Activated T-cell treated with anti-CD3 and anti-CD28 coated beads for 48 hours (primary cell): ENCODE measurements at regions not wholly inside any gene's neighbourhood (a gene's known extent, or its start where the extent isn't known, plus 50 kb on each side); places are given as distances from the start of the nearest gene placed in this dataset.
"Not testable (repeated sequence)": the region's sequence is repeated elsewhere in the genome, so short reads cannot be mapped to it uniquely, and the experiment has no call there.

Experiments
- DNase-seq: peaks from one replicate; pipeline ENCODE4 v3.0.0-alpha.2; 2020; ENCODE audit warnings: low read depth

DNA sequence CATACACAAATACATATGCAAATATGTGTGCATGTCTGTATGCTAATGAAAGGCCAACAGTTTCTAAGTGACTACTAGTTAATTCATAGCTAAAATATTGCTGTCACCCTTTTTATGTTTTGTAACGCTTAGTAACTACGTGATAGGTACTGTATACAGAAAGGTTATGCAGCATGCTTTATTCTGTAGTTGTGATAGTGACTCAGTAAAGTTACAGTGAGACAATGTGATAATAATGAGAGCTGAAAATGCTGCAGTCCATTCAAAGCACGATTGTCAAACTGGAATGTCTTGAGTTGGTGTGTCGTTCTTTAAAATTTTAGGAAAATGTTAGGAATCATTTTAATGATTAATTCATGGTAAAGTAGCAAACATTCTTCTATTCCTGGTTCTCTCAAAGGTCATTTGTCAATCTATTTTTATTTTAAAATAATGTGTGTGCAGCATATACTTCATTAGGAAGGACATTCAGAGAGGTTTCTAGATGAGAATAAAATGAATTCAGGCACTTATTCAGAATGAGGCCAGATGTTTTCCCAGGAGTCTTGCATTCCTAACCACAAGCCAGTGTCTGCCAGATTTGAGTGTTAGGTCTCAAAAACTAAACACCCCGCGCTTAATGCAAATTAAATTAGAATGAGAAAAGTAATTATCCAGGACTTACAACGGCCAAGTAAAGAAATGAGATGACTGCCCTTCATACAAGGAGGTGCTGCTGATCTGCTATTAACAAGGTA, 408.8 kb upstream of the FZD8 start:
- no peak for DNase-seq

DNA sequence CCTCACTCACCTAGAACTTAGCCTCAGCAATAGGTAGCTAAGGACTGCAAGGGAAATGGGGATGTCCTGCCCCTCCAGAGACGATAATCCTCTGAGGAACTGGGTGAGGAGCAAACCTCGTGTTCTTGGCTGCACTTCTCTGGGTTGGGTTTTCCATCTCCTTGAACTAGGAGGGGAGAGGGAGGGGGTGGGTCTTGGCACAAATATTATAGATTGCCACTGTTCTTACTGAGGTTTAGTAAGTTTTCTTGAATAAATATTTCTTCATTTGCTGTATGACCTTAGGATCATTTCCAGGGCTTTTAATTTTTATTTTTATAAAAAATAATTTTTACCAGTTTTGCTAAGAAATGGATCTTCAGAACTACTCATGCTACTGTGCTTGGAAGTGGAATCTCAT, 406.7 kb upstream of the FZD8 start:
- DNase-seq = no peak

DNA sequence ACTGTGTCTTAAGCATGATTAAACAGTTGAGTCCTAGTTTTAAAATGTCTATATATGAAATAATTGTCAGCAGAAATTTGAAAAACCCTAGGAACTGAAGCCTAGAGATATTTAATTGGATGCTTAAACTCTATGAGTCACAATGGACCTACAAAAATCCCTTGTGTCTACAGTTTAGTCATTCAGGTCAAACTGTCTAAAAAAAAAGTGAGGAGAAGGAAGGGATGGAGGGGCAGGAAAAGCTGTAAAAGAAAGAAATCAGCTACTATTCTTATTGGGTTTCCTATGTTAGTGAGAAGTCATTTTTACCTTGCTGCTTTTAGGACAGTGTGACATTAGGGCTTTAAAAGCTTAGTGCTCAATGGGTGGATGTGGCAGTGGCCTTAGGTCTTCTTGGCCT, 406.1 kb upstream of the FZD8 start:
- no peak for DNase-seq

DNA sequence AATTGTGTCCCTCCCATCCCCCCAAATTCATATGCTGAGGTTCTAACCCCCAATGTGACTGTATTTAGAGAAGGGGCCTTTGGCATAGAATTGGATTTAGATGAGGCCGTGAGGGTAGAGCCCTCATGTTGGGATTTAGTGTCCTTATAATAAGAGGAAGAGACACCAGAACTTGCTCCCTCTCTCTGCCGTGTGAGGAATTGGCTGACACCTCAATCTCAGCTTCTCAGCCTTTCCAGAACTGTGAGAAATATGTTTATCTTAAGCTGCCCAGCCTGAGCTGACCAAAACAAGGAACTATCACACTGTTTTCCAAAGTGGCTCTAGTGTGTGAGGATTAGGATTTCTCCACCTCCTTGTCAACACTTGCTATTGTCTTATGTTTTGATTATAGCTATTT, 400.0 kb upstream of the FZD8 start:
- DNase-seq = no peak

DNA sequence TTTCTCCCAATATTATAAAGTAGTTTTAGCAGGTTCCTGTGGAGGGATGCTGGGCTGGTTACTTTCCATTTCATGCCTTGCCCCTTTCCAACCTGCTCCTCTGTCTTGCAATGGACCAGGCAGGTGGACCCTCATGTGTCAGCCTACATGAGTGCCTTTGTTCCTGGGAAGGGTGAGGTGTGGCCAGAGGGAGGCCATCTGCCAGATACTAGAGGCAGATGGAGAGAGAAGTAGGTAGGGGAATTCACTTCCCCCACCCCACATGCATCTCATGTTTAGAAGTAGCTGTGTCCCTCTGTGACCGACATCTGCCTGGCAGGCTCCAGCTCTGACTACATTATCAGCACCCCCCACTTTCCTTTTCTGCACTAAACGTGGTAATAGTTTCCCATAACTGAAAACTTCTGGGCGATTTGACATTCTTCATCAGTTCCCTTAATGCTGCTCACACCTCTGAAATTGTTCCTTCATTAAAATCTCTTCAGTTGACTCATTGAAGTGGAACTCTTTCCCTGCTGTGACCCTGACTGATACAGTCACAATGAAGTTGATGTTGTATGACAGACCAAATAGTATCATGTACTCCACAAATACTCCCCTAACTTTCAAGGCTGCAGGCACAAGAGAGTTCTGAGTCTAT, 396.3 kb upstream of the FZD8 start:
- DNase-seq = no peak

DNA sequence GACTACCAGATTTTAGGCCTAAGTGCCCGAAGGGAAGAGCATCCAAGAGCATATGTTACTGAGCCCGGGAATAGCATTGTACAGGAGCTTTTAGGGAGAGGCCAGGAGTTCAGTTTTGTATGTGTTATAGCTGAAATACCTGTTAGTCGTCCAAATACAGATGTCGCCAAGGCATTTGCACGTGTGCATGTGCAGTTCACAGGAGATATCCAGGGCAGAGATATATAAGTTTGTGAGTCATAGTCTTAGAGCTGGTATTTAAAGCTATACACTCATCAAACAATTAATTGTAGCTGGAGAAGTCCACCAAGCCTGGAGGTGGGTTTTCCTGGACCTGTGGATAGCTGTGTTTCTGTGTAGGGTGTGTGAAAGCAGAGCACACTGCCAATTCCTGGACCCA, 394.0 kb upstream of the FZD8 start:
- no peak for DNase-seq

DNA sequence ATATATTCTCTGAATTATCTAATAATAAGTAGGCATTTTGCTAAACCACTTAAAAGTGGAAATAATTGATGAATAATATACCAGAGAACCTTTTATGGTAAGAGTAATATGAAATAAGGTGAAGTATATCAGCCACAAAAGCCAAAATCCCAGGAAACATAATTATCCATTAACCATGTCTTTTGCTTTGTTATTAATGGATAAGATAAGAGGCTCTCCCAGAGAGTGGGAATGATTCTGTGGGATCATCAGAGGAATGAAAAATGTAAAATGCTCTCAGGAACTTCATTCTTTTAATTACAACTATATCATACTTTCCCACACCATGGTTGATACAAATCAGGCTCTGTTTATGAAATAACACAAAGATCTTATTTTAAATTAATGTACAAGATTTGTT, 391.7 kb upstream of the FZD8 start:
- DNase-seq = no peak

DNA sequence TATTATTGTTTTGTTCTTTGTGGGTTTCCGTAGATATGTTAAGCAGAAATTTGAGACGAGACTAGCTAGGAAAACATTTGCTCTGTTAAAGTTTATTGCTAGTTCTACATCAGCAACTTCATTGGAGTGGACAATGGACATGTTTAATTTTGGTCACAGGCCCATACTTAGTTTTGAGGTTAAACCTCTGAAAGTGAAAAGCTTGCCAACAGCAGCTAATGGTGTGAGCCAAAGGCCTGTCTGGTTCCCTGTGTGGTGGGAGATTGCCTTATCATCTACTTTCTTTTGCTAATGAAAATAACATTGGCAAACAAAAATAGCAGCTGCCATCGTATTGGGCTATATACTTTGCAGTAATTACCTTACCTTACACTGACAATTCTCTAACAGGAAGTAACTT, 388.4 kb upstream of the FZD8 start:
- no peak for DNase-seq

DNA sequence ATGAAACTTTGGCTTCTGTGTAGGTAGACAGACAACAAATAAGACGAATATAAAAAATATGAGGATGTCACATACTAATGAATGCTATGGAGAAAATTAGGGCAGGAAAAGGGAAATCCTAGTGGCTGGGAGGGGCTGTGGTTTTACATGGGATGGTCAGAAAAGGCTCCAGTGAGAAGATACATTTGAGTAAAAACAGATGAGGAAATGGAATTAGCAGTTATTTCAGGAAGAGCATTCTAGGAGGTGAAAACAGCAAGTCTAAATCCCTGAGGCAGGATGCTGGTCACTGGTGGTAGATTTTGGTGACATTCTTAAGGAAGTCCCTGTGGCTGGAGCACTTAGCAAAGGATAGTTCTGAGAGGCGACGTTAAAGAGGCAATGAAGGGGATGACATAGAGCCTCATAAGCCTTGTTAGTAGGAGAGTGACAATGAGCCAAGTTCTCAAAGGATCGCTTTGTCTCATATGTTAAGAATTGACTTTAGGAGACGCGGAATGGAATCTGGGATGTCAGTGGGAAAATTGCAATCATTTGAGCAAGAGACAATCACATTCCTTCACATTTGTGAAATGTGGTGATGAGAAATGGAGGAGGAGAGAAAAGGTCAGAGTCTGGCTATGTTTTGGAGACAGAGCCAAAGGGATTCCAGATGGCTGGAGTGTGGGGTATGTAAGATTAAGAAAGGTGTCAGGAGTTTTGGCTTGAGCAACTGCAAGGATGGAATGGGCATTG, 384.7 kb upstream of the FZD8 start:
- no peak for DNase-seq

DNA sequence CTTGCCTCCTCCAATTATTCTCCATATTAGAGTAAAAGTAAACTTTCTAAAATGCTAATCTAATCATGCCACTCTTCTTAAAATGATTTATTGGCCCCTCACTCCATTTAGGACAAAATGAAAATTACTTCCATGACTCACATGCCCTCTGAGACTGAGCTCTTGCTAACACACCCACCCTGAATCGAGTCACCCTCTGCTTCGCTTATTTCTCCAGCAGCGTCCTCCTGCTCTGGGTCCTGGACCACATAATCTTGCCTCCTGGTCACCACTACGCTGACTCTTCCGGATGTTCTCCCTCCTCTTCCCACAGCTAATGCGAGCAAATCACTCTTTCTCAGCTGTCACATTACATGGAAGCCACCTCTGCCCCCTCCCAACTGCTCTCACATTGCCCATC, 384.0 kb upstream of the FZD8 start:
- DNase-seq = no peak

DNA sequence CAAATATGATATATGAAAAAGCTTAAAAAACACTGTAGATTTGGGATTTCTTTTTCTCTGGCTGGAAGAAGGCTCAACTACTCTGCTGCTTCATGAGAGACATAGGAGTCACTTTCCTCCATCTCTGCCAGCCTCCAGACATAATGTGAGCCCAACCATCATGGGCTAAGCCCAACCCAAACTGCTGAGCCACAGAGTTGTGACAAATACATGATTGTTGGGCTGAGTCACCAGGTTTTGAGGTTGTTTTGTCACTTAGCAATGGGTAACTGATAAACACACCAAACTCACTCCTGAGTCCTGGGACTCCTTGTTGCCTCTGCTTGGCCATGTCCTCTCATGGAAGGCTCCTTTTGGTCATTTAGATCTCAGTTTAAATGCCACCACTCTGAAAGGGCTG, 381.8 kb upstream of the FZD8 start:
- no peak for DNase-seq

DNA sequence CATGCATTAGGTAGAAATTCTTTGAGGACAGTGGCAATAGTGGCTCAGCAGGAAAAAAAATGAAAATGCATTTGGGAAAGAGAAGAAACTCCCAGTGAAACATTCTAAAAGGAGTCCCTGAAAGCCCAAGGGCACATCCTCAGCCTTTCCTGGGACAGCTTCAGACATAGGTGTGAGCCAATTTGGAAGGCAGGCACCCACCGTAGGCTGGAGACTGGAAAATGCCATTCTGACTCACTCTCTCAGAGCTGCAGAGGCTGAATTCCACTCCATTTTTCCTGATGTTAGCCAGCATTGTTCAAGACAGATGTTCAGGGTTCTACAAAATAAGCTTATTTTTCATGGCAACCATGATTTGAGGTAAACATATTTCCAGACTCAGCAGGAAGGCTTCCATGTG, 379.0 kb upstream of the FZD8 start:
- DNase-seq = no peak

DNA sequence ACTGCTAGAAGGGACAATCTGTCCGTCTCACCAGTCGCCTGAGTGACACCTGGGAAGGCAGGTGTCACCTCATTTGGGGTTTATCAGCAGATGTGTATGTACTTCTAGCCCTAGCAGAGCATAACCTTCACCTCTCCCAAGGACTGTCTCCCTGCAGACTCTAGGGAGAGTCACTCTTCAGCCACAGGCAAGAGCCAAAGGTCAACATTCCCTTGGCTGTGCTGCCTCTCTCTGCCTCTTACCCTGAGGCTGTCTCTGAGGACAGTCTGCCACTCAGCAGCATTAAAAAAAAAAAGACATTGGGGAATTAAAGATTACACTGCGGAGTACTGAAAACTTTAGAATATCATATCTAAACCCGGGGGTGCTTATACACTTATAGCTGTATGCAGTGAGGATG, 377.7 kb upstream of the FZD8 start:
- DNase-seq = no peak

DNA sequence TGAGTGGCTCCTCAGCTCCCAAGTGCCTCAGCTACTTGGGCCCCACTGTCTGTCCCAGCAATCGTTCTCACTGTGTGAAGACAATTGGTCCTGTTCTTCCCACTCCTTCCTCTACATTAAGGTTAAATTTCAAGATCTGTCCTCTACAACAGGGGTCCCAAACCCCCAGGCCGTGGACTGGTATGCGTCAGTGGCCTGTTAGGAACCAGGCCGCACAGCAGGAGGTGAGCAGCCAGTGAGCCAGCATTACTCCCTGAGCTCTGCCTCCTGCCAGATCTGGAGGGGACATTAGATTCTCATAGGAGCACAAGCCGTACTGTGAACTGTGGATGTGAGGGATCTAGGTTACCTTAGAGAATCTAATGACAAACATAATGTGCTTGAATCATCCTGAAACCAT, 376.9 kb upstream of the FZD8 start:
- DNase-seq = no peak

DNA sequence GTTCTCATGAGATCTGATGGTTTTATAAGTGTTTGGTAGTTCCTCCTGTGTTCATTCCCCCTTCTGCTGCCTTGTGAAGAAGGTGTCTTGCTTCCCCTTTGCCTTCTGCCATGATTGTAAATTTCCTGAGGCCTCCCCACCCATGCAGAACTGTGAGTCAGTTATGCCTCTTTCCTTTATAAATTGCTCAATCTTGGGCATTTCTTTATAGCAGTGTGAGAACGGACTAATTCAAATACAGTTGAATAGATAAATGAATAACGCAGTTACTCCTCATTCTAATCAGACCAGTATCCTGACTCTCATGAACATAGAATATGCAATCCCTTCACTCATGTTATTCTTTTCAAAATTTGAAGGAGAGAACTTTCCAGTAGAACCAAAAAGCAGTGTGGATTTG, 375.0 kb upstream of the FZD8 start:
- DNase-seq = no peak

DNA sequence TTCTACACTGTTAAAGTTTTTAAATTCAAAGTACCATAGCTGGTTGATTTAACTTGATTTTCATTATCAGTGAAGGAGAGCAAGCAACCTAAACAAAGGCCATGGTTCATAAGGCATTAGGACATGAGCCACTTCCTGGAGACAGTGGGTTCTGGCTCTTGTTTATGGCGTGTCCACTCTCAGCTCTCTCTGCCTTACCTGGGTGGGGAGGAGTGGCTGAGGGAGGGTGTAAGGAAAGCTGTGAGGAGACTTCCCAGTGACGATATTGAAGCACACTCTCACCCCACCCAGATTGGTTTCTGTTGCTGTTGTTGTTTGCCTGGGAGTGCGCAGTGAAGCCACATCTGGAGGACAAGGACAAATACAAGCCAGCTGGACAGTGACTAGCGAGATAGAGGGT, 365.3 kb upstream of the FZD8 start:
- DNase-seq = no peak

DNA sequence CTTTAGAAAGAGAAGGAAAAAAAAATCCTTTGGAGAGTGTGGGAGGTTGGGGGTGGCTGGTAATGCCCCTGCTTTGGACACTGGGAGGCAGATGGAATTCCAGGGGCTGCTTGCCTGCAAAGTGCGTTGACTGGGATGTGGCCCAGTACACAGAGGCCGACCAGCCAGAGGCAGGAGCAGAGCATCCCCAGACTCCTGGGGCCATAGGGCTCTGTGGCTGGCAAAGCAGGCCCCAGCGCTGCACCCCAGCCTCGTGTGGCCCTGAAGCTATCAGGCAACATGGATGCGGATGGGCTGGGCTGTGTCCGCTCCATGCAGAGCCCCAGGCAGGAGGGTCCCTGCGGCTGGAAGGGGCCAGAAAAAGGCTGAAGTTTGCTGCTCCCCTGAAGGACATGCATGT, 361.6 kb upstream of the FZD8 start:
- DNase-seq = no peak

DNA sequence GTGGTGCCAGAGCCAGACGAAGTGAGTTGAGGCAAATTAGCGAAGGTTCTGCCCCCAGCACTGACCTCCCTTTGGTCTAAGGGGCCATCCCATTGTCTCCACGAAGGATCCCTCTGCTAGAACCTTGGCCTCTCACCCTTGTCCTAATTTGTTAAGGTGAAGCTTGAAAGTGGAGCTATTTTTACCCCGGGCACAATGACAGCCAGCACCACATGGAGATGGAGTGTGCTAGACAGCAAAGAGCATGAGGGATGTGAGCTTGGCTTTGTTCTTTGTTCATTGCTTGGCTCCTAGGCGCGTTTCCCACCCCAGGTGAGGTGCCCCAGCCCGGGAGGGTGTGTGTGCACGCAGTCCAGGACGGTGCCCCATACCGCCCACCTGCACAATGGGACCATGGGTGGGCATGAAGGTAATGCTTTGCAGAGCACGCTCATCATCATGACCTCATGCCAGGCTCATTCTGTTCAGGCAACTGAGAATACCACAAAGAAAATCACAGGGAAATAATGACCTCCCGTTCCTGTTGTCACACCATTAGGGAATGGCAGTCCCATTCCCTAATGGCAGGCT, 361.0 kb upstream of the FZD8 start:
- DNase-seq = no peak

DNA sequence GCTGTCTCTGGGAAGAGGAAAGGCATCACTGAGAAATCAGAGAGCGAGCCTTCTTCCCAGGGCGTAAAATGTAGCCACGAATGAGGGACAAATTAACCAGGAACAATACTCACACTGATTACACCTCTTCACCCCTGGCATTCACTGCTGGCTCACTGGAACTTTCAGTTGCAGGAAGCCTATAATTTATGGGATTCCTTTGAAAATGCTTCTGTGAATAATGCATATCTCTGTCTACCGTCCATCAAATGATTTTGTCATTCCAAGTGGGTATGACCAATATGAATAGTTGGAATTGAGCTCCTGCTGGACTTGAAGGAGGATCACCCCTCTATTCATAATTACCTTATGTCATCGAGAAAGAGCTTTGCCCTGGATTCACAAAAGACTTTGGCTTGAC, 360.3 kb upstream of the FZD8 start:
- DNase-seq = no peak

DNA sequence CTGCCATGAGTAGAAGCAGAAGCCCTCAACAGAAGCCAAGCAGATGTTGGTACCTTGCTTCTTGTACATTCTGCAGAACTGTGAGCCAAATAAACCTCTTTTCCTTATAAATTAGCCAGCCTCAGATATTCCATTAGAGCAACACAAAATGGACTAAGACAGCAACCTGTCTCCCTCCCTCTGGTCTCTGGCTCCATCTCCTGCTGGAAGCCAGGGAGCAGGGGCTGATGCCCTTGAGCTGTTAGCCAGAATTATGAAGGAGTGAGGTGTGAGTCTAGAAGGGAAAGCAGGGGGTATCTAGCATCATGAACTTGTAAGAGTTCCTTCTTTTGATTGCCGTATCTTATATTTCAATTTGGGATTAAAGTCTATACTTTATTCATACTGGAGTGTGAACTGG, 358.7 kb upstream of the FZD8 start:
- not testable (repeated sequence) for DNase-seq

DNA sequence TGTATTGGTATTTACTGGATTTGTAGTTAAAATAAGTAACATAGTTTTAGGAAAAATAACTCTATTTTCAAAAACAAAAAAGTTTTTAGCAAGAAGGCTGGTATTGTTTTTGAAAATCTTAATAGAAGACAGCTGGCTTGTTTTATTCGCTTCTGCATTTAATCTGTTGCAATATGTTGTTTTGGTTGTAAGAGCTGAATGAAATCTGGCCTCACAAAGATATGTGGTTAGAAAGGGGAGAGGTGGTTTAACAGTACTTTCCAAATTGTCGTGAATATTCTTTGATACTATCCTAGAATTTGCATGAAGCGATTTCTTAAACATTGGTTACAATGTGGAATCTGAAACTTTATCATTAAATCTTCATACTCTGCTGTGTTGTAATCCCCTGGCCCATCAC, 355.9 kb upstream of the FZD8 start:
- DNase-seq = no peak

DNA sequence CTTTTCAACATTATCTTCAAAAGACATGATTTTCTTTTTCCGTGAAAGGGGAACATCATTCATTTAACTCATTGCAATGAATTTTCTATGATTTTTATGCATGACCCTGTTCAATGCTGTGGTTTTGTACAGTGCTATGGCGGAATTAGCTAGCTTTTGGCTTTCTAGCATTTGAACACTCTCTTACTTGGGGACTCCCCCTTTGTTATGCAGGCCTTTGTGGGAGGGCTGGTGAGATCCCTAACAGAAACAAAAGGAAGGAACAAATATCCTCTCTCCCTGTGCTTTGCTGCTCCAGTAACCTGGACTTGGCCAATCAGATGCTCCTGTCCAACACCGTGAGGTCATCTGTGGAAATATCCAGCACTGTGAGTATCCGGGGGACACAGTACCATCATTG, 353.4 kb upstream of the FZD8 start:
- no peak for DNase-seq
